ENCODE measurements at regions not wholly inside any gene's neighbourhood (a gene's known extent, or its start where the extent isn't known, plus 50 kb on each side); places are given as distances from the start of the nearest gene placed in this dataset.

DNA sequence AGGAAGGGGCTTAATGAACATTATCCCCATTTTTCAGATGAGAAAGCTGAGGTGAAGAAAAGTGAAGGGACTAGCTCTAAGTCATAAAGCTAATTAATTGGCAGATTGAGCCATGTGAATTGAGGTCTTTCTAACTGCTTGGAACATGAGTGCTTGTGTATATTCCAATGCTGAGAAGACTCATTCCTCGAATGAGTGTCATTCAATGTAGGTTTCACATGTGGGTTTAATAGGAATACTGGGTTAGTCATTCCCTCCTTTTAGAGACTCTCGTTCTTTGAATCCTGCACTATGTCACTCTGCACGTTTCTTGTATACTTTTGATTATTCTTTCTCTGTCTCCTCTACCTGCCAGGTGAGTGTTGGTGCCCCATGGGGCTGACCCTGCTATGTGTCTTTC, 218.2 kb downstream of the HRH4 start:
- ATAC-seq (ENCODE audit: low read depth) (no peak), DNase-seq (no peak)
- Histone ChIP-seq H4K20me1 (ENCODE audit: control insufficient read depth, insufficient read depth, low read length, poor library complexity, severe bottlenecking) (no peaks in the 10 kb centered on the region), H3K9me3 (ENCODE audit: control extremely low read depth in 1 of 3, control insufficient read depth in 2 of 3, insufficient read depth in 1 of 3, low read length in 2 of 3) (no peaks in the 10 kb centered on the region), H3K27ac (ENCODE audit: low read length in 2 of 2) (no peak overlapping the region), H3K27me3 (replicated peaks in 1 of 4; ENCODE audit: control extremely low read depth in 1 of 4, control insufficient read depth in 3 of 4, insufficient read depth in 4 of 4, low read length in 3 of 4) (no peaks in the 10 kb centered on the region), H3K36me3 (replicated peaks in 1 of 2; ENCODE audit: control extremely low read depth in 1 of 2, control insufficient read depth in 1 of 2, extremely low read depth in 1 of 2, insufficient read depth in 2 of 2, low read length in 1 of 2) (no peaks in the 10 kb centered on the region), H3K4me2 (replicated peaks; ENCODE audit: low read depth, low read length, poor library complexity, severe bottlenecking) (no peak overlapping the region), H3K79me2 (ENCODE audit: control insufficient read depth, insufficient read depth, low read length) (no peaks in the 10 kb centered on the region), H3K4me1 (ENCODE audit: control insufficient read depth in 2 of 2, insufficient read depth in 2 of 2, low read length in 2 of 2) (no peaks in the 10 kb centered on the region), H3K4me3 (ENCODE audit: control extremely low read depth in 1 of 5, extremely low read depth in 1 of 5, insufficient read depth in 1 of 5, low read depth in 2 of 5, low read length in 4 of 5) (no peak overlapping the region), H2AFZ (ENCODE audit: insufficient read depth, low read depth, low read length, poor library complexity, severe bottlenecking) (no peak overlapping the region), H3K9ac (ENCODE audit: low read length) (no peak overlapping the region)
- 84% methylated on average over 3 of the region's 3 CpGs for WGBS (ENCODE audit: insufficient coverage)
- Mint-ChIP-seq H3K4me1 (no peaks in the 10 kb centered on the region), H3K9me3 (ENCODE audit: insufficient read depth) (no peaks in the 10 kb centered on the region), H3K4me3 (no peak overlapping the region), H3K27ac (no peak overlapping the region), H3K27me3 (peaks cover 8% of the 10 kb centered on the region)
- ChIA-PET POLR2A (no interaction called here), CTCF (interaction anchor here (1.0 kb wide), 1 partner anchor 20 kb away, joined by 3 read pairs; no protein-coding TSS in a partner anchor)
- intact Hi-C loops (cut with micrococcal nuclease), result no loop called here
- TF ChIP-seq EZH2 (IDR thresholded peaks at IDR 0.05; ENCODE audit: borderline replicate concordance, insufficient read depth, low read depth, low read length, poor library complexity, severe bottlenecking), result no peak
- no peak for TF ChIP-seq CTCF (IDR thresholded peaks at IDR 0.05)

DNA sequence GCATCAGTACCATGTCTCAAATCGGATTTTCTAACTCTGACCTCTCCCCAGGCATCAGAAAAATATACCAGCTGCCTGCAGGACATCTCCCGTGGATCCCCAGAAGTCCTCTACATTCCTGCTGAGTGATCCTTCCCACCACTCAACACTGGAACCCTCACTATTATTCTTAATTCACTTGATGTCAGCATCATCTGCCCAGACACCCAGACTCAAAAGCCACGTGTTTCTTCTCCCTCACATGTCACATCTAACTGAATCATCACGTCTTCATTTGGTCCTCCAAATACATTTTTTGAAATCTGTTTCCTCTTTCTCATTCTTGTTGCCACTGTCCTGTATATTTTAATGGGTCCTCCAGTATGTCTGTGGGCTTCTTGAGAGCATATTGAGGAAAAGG, 218.6 kb downstream of the HRH4 start:
- Histone ChIP-seq H3K4me3 (ENCODE audit: control extremely low read depth in 1 of 5, extremely low read depth in 1 of 5, insufficient read depth in 1 of 5, low read depth in 2 of 5, low read length in 4 of 5) (no peak overlapping the region), H3K27me3 (replicated peaks in 1 of 4; ENCODE audit: control extremely low read depth in 1 of 4, control insufficient read depth in 3 of 4, insufficient read depth in 4 of 4, low read length in 3 of 4) (no peaks in the 10 kb centered on the region), H3K27ac (ENCODE audit: low read length in 2 of 2) (no peak overlapping the region), H4K20me1 (ENCODE audit: control insufficient read depth, insufficient read depth, low read length, poor library complexity, severe bottlenecking) (no peaks in the 10 kb centered on the region), H3K9me3 (ENCODE audit: control extremely low read depth in 1 of 3, control insufficient read depth in 2 of 3, insufficient read depth in 1 of 3, low read length in 2 of 3) (no peaks in the 10 kb centered on the region), H3K4me2 (replicated peaks; ENCODE audit: low read depth, low read length, poor library complexity, severe bottlenecking) (no peak overlapping the region), H3K4me1 (ENCODE audit: control insufficient read depth in 2 of 2, insufficient read depth in 2 of 2, low read length in 2 of 2) (no peaks in the 10 kb centered on the region), H3K79me2 (ENCODE audit: control insufficient read depth, insufficient read depth, low read length) (no peaks in the 10 kb centered on the region), H3K9ac (ENCODE audit: low read length) (no peak overlapping the region), H2AFZ (ENCODE audit: insufficient read depth, low read depth, low read length, poor library complexity, severe bottlenecking) (no peak overlapping the region), H3K36me3 (replicated peaks in 1 of 2; ENCODE audit: control extremely low read depth in 1 of 2, control insufficient read depth in 1 of 2, extremely low read depth in 1 of 2, insufficient read depth in 2 of 2, low read length in 1 of 2) (no peaks in the 10 kb centered on the region)
- ChIA-PET POLR2A (no interaction called here), CTCF (no interaction called here)
- no peak for ATAC-seq (ENCODE audit: low read depth)
- no peak overlapping the region for H3K4me3 Mint-ChIP-seq
- peaks cover 6% of the 10 kb centered on the region for H3K27me3 Mint-ChIP-seq
- DNase-seq, result no peak
- intact Hi-C loops (cut with micrococcal nuclease), result no loop called here
- H3K9me3 Mint-ChIP-seq (ENCODE audit: insufficient read depth), result no peaks in the 10 kb centered on the region
- 76% methylated on average over 3 of the region's 4 CpGs for WGBS (ENCODE audit: insufficient coverage)
- TF ChIP-seq EZH2 (IDR thresholded peaks at IDR 0.05; ENCODE audit: borderline replicate concordance, insufficient read depth, low read depth, low read length, poor library complexity, severe bottlenecking), result no peak
- TF ChIP-seq CTCF (IDR thresholded peaks at IDR 0.05), result no peak
- H3K27ac Mint-ChIP-seq, result no peak overlapping the region
- no peaks in the 10 kb centered on the region for H3K4me1 Mint-ChIP-seq

Data from B cell (primary cell).